AG09319 (cell line): ENCODE measurements at regions not wholly inside any gene's neighbourhood (a gene's known extent, or its start where the extent isn't known, plus 50 kb on each side); places are given as distances from the start of the nearest gene placed in this dataset.

ENCODE experiments used
- DNase-seq: peaks from one replicate; pipeline ENCODE4 v3.0.0-alpha.2; 2010; ENCODE audit warnings: low read depth; ENCODE audit errors: extremely low read depth
- CTCF ChIP-seq: IDR thresholded peaks from 2 replicates; pipeline ENCODE4 v1.5.1; 2011; ENCODE audit warnings: low read depth, mild to moderate bottlenecking, inconsistent platforms, low read length, moderate library complexity

GRCh38 chr2:7930800-7931635 lies 750.8 kb upstream of the ID2 start:
- no peak for TF ChIP-seq CTCF
- no peak for DNase-seq

GRCh38 chr2:7931808-7932207 lies 750.0 kb upstream of the ID2 start:
- no peak for DNase-seq
- TF ChIP-seq CTCF: no peak

GRCh38 chr2:7933672-7934071 lies 748.2 kb upstream of the ID2 start:
- DNase-seq: no peak
- TF ChIP-seq CTCF: no peak

- TF ChIP-seq CTCF: no peak
These were observed 747.4 kb upstream of the ID2 start for GRCh38 chr2:7934476-7934875.

GRCh38 chr2:7937082-7937481 lies 744.8 kb upstream of the ID2 start:
- no peak for TF ChIP-seq CTCF
- no peak for DNase-seq

More at GRCh38 chr2:7934476-7934875, 747.4 kb upstream of the ID2 start:
- DNase-seq: no peak

GRCh38 chr2:7940723-7941122 lies 741.1 kb upstream of the ID2 start:
- DNase-seq: no peak
- TF ChIP-seq CTCF: no peak

GRCh38 chr2:7943446-7943845 lies 738.4 kb upstream of the ID2 start:
- no peak for TF ChIP-seq CTCF
- DNase-seq: no peak
